ENCODE measurements at regions not wholly inside any gene's neighbourhood (a gene's known extent, or its start where the extent isn't known, plus 50 kb on each side); places are given as distances from the start of the nearest gene placed in this dataset.

- no peak overlapping the region for H3K4me3 ChIP-seq (ENCODE audit: low read depth, low read length)
- no peak for TF ChIP-seq CTCF (IDR thresholded peaks at IDR 0.05; ENCODE audit: low read depth, low read length)
- ChIA-PET CTCF (no interaction called here), POLR2A (no interaction called here)
- peaks cover 11% of the 10 kb centered on the region; the same call in 1 of the 2 replicates for H3K9me3 ChIP-seq (ENCODE audit: control insufficient read depth, insufficient read depth, low read length)
- no peak for DNase-seq (ENCODE audit: low read depth, low spot score)
- H3K27ac ChIP-seq (ENCODE audit: low read depth, low read length): no peak overlapping the region
- no peaks in the 10 kb centered on the region for H3K27me3 ChIP-seq (ENCODE audit: control insufficient read depth, insufficient read depth, low read length)
Observed at GRCh38 chr11:38315151-38315550, 1717.1 kb upstream of the RAG2 start.

- ChIA-PET POLR2A (no interaction called here), CTCF (interaction anchor here (0.5 kb wide), 1 partner anchor 713 kb away, joined by 3 read pairs; no protein-coding TSS in a partner anchor)
- Histone ChIP-seq H3K27ac (ENCODE audit: low read depth, low read length) (no peak overlapping the region), H3K4me3 (ENCODE audit: low read depth, low read length) (no peak overlapping the region), H3K27me3 (ENCODE audit: control insufficient read depth, insufficient read depth, low read length) (no peaks in the 10 kb centered on the region), H3K9me3 (ENCODE audit: control insufficient read depth, insufficient read depth, low read length) (no peaks in the 10 kb centered on the region)
- DNase-seq (ENCODE audit: low read depth, low spot score): no peak
- TF ChIP-seq CTCF (IDR thresholded peaks at IDR 0.05; ENCODE audit: low read depth, low read length): no peak
Observed at GRCh38 chr11:38307455-38307854, 1709.4 kb upstream of the RAG2 start.

GRCh38 chr11:38305682-38306081 is 1707.6 kb upstream of the RAG2 start:
- CTCF ChIA-PET: interaction anchor here (0.6 kb wide), 1 partner anchor 982 kb away, joined by 4 read pairs; no protein-coding TSS in a partner anchor
- POLR2A ChIA-PET: no interaction called here
- Histone ChIP-seq H3K27ac (ENCODE audit: low read depth, low read length) (no peak overlapping the region), H3K4me3 (ENCODE audit: low read depth, low read length) (no peak overlapping the region), H3K9me3 (ENCODE audit: control insufficient read depth, insufficient read depth, low read length) (no peaks in the 10 kb centered on the region), H3K27me3 (ENCODE audit: control insufficient read depth, insufficient read depth, low read length) (no peaks in the 10 kb centered on the region)
- DNase-seq (ENCODE audit: low read depth, low spot score): no peak
- no peak for TF ChIP-seq CTCF (IDR thresholded peaks at IDR 0.05; ENCODE audit: low read depth, low read length)

GRCh38 chr11:38304926-38305325 is 1706.9 kb upstream of the RAG2 start:
- no peak for TF ChIP-seq CTCF (IDR thresholded peaks at IDR 0.05; ENCODE audit: low read depth, low read length)
- ChIA-PET CTCF (no interaction called here), POLR2A (no interaction called here)
- Histone ChIP-seq H3K4me3 (ENCODE audit: low read depth, low read length) (no peak overlapping the region), H3K27ac (ENCODE audit: low read depth, low read length) (no peak overlapping the region), H3K9me3 (ENCODE audit: control insufficient read depth, insufficient read depth, low read length) (no peaks in the 10 kb centered on the region), H3K27me3 (ENCODE audit: control insufficient read depth, insufficient read depth, low read length) (no peaks in the 10 kb centered on the region)
- DNase-seq (ENCODE audit: low read depth, low spot score): no peak

GRCh38 chr11:38302564-38302963 is 1704.5 kb upstream of the RAG2 start:
- TF ChIP-seq CTCF (IDR thresholded peaks at IDR 0.05; ENCODE audit: low read depth, low read length): no peak
- Histone ChIP-seq H3K27ac (ENCODE audit: low read depth, low read length) (no peak overlapping the region), H3K4me3 (ENCODE audit: low read depth, low read length) (no peak overlapping the region), H3K9me3 (ENCODE audit: control insufficient read depth, insufficient read depth, low read length) (no peaks in the 10 kb centered on the region), H3K27me3 (ENCODE audit: control insufficient read depth, insufficient read depth, low read length) (no peaks in the 10 kb centered on the region)
- ChIA-PET POLR2A (no interaction called here), CTCF (no interaction called here)
- DNase-seq (ENCODE audit: low read depth, low spot score): no peak
